GM21529 (cell line): ENCODE measurements at regions not wholly inside any gene's neighbourhood (a gene's known extent, or its start where the extent isn't known, plus 50 kb on each side); places are given as distances from the start of the nearest gene placed in this dataset.

ENCODE experiments used
- ATAC-seq: cut with Tn5 transposase; IDR thresholded peaks from one replicate; pipeline ENCODE4 v1.9.1; 2021; ENCODE audit not compliant: unreplicated experiment

DNA sequence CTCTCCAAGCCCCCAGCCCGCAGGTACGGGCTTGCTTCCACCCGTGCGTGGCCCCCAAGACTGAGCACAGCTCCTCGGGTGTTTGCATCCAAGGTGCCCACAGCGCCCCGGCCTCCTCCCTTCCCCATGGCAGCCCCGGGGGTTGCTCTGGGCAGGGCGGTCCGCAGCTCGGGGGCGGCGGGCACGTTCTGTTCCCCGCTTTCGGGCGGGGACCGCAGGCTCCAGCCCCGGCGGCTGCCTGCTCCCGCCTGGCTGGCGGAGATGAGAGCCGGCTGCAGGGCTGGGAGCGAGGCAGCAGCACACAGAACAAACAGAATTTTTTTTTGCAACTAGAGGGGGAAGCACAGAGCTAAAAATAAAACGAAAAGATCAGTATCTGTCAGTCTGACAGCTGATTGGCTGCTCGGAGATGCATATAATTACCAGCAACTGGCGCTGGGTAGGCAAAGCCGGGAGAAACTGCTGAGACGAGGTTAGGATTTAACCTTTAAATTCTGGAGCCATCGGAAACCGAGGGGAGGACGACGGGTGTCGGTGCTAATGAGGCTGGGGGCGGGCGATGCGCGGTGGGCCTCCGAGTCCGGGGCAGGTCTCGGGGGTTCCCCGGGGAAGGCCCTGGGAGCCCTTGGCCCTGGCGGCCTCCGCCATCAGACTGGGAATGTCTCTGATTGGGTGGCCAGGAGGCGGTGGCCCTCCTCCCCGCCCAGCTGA, 142.7 kb upstream of the IER5L start:
- ATAC-seq: peak; percentile 62

DNA sequence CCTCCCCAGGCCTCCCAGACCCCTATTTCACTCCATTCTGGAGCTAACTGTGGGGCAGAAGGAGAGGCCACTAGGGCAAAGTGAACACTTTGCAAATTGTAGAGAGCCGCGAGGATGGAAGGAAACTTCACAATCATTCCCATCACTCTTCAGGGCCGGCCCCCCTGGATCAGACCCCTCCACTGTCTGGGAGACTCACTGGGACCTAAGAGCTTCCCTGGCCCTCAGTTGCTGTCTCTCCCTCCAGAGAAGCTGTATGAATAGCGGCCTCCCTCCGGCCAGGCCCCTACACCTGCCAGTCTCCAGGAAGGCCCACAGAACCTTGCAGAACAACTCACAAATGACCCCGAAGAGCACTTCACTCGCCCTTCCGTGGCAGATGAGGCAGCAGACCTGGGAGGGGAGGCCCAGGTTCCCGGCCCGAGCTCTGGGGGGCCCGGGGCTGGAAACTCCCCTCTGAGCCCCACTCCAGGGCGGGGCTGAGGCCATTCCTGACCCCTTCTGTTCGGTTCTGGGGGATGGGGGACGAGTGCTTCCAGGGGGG, 141.9 kb upstream of the IER5L start:
- ATAC-seq: no peak

DNA sequence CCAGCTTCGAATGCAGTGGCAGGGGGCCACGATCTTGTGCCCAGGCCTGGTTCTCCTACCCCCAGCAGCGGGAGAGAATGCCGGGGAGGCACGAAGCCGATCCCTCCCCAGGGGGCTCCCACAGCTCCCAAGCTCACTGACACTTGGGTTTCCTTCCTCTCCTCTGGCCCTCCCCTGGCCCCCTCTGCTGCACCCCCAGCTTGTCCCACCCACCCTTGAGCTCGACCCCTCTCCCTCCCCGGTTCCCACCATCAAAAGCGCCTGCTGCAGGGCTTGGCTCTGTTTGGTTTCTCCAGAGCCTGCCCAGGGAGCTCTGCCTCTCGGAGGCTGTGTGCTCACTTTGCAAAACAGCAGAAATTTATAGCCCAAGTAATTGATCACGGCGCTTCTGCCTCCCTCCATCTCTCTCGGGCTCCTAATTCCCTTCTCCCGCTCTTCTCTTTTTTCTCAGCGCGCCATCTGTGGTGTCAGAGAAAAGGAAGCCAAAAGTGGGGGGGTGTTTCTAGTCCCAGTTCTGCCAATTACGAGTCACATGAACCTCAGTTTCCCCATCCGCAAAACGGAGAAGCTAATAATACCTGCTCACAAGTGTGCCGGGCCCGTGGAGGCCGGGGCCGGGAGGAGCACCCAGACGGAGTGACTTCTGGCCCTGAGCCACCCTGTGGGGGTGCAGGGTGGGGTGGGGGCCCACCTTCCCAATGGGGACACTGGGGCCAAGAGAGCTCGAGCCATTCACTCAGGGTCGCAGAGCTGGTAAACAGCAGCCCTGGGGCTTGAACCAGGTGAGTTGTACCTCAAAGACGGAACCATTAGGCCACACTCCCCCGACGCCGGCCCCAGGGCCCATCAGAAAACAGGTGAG, 141.2 kb upstream of the IER5L start:
- no peak for ATAC-seq

DNA sequence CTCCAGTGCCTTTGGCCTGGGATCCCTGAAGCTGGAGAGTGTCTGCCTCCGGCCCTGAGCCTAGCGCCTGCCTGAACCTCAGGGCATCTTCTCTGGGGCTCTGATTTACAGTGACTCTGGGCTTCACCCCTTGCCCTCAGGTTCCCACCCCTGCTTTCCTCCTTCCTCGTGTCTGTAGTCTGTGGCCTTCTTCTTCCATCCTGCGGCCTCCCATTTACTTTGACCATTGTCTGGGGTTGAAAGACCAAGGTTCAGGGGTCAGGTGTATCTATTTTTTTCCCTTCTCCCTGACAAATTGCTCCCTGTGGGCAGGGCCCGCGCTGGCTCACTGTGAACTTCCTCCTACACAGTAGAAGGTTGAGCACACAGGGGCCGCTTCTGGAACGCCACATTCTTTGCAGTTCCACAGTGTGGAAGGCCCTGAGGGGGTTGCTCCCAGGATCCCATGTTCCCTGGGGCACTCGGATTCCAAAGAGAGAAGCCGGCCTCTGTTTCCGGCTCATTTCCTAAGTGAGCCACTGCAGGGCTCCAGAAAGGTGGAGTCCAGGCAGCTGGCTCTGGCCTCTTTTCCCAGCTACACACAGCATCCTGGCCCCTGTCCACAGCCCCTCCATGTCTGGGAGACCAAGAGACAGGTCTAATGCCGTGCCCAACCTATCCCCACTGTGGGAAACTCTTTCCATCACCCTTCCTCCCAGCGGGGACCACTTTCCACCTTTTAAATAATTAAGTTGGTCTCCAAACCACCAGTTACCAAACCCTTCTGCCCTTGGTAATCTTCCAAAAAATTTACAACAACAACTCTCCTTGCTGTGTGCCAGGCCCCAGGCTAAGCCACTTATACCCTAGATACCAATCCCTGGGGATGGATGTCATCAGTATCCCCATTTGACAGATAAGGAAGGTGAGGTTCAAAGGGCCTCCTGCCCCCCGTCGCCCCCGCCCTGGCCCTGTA, 140.3 kb upstream of the IER5L start:
- ATAC-seq: no peak

DNA sequence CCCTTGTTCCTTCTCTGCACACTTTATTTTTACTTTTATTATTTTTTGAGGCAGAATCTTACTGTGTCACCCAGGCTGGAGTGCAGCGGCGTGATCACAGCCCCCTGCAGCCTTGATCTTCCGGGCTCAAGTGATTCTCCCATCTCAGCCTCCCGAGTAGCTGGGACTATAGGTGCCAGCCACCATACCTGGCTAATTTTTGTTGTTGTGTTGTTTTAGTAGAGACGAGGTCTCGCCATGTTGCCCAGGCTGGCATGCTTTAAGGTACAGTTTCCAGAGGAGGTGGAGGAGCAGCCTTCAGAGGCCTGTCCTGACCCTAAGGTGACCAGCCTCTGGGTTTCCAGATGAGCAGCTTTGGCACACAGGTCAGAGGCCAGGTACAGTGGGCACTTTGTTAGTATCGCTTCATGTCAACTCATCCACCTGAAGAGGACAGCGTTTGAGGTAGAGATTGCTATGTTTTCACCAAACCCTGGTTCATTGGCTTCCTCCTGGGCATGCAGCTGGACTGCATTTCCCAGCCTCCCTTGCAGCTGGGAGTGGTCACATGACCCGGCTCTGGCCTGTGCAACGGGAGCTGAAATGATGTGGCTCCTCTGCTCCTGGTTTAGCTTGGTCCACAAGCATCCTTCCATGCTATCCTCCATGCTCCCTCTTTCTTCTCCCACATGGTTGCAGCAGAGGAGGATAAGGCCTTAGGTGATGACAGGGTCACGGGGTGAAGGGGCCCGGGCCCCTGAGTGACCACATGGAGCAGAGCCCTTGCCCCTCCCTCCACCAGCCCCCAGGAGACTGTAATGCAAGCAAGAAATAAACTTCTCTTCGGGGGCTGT, 139.3 kb upstream of the IER5L start:
- no peak for ATAC-seq

DNA sequence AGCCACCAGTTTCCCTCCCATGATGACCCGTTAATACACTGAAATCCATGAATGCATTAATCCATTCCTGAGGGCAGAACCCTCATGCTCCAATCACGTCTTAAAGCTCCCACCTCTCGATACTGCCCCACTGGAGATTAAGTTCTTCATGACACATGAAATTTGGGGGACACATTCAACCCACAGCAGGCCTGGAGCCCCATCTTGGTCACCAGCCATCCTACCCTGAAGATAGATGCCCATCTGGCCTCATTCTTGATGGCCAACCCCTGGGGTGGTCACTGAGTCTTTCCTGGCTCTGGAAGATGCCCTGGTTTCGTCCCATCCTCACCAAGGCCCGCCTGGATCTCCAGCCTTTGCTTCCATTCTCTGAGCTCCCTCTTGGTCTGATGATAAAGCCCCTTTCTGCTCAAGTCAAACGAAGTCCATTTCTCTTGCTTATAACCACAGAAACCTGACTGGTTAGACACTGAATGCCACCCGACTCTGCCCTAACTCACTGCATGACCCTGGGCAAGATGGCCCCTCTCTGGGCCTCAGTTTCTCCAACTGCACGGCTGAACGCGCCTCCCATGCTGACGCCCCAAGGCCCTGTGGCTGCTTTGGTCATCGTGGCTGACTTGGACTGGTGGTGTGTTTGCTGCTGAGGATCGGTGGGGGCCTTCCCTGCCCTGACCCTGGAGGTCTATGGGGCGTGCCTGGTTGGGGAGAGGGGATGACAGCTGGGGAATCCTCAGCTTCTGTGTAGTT, 138.4 kb upstream of the IER5L start:
- ATAC-seq: no peak

DNA sequence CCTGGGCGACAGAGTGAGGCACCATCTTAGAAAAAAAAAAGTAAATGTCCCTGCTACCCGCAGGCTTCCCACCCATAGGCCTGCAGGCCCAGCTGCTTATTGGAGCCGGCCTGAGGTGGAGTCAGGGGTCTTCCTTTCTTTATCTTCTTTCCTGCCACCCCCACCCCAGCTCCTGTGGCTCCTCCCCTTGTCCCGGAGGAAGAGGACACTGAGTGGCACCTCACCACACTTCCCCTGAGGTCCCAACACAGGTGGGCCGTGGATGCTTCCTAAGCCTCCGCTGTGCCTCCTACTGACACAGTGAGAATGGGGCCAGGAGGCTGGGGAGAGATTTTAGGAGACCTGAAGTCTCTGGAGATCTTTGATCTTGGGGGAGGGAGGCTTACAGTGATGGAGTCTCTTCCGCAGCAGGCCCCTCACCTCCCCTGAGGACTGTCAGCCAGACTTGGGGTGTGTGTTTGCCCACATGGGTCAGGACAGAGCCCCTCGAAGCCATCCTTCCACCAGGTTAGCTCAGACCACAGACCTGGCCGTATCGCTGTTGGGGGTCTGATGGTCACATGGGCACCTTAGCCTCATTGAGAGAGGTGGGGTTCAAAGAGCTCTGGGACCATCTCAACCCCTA, 135.4 kb upstream of the IER5L start:
- ATAC-seq: no peak

DNA sequence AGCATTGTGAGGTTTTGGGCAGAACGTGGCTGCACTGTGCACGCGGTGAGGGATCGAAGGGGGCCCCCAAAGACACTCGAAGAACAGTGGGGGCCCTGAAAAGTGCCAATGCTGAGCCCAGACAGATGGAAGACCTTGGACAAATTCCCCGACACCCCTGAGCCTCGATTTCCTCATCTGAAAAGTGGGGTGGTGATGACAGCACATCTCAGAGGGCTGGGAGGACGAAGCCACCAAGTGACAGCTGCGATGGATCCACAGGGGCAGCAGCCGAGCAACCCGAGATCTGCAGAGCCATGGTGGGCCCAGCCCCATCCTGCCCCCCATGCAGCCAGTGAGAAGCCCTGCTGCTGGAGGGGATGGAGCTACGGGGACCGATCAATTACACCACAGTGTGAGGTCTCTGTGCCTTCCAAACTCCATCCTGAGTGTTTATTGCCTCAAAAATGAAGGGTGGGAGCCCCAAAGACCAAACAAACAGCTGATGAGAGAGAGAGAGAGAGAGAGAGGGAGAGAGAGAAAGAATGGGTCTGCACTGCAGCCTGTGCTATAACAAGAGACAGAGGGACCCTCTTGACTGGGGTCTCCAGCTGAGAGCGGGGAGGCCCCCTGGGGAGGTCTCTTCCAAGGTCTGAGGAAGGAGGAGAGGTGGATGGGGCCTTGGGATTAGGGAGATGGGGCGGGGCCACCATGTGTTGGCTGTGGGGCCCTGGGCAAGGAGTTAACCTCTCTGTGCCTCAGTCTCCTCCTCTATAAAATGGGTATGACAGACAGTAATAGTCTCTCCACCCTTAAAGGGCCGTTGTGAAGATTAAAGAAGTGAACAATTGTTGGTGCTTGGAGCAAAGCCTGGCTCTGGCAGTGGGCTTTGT, 134.4 kb upstream of the IER5L start:
- no peak for ATAC-seq

DNA sequence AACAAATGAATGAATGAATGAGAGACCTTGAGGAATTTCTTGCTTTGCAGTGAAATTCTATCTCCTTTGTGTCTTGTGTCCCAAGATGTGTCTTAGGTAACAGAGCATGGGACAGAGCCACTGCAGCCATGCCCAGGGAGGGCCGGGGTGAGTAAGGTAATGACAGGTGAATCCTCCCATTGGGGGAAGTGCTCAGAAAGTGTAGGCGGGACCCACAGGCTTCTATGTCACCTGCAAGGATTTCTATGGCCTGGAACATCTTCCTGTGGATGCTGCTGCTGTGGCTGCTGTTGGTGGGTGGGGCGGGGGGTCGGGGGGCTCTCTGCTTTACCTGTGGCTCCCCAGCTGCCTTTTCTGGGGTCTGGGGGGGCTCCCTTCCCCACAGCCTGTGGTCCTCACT, 133.6 kb upstream of the IER5L start:
- no peak for ATAC-seq

DNA sequence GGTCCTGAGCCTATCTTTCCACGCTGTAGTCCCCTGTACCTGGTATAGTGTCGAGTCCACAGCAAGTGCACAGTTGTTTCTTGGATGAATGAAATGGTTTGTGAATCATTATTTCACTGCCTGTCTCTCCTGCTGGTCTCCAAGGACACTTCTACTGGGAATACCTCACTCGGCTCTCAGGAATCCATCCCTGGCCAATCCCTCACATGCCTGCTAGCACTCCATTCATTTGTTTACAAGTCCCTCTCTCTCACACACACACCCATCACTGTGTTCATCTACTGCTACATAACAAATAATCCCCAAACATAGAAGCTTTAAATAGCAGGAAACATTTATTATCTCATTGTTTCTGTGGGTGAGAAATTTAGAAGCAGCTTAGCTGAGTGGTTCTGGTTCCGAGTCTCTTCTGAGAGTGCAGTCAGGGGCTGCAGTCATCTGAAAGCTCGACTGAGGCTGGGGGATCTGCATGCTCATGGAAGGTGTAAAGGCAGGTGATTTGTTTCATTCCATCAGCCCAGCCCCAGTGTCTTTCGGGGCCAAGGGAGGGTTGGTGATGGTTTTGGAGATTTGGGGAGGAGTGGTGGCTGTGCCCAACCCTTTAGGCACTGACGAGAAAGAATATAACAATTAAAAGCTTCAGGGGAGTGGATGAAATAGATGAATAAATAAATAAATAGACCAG, 132.7 kb upstream of the IER5L start:
- no peak for ATAC-seq

DNA sequence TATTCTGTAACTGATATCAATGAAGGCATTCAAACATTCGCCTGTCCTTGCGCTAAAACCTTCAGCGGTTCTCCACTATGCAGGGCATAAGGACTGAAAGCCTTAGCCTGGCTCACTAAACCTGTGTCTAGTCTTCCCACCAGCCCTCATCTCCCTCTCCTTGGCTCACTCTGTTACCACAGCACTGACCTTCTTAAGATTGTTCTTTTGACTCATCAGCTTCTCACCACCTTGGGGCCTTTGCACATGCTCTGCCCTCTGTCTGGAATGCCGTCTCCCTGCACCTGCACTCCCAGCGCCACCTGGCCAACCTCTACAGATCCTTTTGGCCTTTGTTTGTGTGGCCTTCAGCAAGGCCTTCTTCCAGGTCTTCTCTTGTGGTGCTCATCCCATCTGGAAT, 131.8 kb upstream of the IER5L start:
- no peak for ATAC-seq

DNA sequence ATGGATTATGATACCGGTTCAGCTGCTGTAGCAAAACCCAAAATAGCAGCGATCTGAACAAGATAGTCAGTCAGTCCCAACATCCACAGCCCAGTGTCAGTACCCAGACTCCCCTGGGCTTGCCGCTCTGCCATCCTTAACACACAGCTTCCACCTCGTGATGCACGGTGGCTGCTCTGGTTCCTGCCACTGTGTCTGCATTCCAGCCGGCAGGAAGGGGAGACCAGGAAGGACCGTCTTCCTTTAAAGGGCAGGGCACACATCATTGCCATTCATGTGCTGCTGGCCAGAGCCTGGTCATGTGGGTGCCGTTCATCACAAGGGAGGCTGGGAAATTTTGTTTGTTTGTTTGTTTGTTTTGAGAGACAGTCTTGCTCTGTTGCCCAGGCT, 131.0 kb upstream of the IER5L start:
- no peak for ATAC-seq

DNA sequence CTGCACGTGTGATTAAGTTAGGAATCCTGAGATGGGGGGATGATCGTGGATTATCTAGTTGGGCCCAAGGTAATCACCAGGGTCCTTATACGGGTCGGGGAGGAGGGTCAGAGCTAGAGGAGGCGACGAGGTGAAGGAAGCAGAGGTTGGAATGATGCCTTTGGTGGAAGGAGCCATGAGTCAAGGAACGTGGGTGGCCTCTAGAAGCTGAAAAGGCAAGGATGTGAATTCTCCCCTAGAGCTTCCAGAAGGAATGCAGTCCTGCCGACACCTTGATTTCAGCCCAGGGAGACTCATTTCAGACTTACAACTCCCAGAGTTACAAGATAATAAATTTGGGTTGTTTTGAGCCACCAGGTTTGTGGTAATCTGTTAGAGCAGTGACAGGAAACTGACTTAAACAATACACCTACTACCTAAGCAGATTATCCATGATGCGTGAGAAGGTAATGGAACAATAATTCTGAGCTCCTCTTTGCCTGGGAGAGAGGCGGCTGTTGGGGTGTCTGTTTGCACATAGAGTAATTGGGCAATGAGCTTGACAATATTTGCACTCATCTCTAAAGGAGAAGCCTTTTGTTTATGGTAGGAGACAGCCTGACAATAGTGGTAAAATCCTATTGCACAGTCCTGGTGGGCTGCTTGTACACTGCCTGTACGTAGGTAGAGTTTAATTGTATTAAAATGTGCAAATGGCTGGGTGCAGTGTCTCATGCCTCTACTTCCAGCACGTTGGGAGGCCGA, 129.3 kb upstream of the IER5L start:
- no peak for ATAC-seq

DNA sequence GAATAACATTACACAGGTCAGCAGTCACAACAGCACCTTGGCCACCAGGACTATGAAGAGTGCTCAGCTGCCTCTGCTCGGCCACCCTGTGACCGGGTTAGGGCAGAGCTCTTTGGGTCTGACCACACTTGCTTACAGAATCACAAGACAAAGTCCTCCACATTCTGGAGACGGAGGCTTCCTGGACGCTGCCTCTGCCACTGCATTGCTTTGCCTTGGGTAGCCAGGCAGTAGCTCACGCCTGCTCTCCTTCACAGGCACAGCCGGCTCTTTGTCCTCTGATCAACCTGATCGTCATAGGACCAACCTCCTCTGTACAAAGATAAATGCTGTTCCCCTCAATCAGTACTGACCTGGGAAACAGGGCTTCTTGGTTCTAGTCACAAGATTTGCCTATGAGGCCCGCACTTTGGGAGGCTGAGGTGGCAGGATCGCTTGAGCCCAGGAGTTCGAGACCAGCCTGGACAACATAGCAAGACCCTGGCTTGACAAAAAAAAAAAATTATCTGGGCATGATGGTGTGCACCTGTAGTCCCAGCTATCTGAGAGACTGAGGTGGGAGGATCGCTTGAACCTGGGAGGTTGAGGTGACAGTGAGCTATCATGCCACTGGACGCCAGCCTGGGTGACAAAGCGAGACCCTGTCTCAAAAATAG, 128.4 kb upstream of the IER5L start:
- no peak for ATAC-seq

DNA sequence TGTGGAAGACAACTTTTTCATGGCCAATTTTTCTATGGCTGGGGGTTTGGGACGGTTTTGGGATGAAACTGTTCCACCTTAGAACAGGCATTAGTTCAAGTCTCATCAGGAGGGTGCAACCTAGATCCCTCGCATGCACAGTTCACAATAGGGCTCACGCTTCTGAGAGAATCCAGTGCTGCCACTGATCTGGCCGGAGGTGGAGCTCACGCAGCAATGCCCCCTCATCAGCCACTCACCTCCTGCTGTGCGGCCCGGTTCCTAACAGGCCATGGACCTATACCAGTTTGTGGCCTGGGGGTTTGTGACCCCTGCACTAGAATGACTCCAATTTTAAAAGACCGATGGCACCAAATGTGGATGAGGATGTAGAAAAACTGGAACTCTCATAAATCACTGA, 127.2 kb upstream of the IER5L start:
- no peak for ATAC-seq

DNA sequence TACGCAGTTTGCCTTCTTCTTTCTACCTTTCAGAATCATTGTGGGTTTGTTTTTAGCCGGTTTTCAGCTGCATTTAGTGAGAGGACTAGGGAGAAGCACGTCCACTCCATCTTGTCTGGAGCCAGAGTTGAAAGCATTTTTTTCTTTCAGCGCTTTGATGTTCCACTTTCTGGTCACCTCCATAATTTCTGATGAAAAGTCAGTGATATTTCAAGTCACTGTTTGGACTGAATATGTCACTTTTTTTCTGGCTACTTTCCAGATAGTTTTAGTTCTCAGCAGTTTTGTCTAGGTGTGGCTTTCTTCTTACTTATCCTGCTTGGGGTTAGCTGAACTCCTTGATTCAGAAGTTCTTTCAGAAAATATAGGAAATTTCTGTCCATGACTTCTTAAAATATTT, 123.9 kb upstream of the IER5L start:
- ATAC-seq: no peak
